ENCODE measurements at regions not wholly inside any gene's neighbourhood (a gene's known extent, or its start where the extent isn't known, plus 50 kb on each side); places are given as distances from the start of the nearest gene placed in this dataset.
A peak's percentile ranks its signal among the peaks of the same experiment; 100 is the strongest.

GRCh38 chr1:166351676-166352075, 184.9 kb upstream of the FAM78B start:
- Histone ChIP-seq H3K36me3 (ENCODE audit: control insufficient read depth, insufficient read depth, low read length) (no peaks in the 10 kb centered on the region), H3K4me1 (ENCODE audit: control insufficient read depth, insufficient read depth, low read length) (no peaks in the 10 kb centered on the region), H3K4me3 (ENCODE audit: low read length) (no peak overlapping the region), H3K9me3 (ENCODE audit: control insufficient read depth, low read depth, low read length) (no peaks in the 10 kb centered on the region), H3K27ac (ENCODE audit: low read length) (no peak overlapping the region), H3K27me3 (ENCODE audit: control insufficient read depth, insufficient read depth, low read length) (no peaks in the 10 kb centered on the region)
- WGBS (ENCODE audit: insufficient coverage, low lambda C conversion rate) = no CpG with 5 or more reads among the region's 1 CpG
- DNase-seq = no peak

DNA sequence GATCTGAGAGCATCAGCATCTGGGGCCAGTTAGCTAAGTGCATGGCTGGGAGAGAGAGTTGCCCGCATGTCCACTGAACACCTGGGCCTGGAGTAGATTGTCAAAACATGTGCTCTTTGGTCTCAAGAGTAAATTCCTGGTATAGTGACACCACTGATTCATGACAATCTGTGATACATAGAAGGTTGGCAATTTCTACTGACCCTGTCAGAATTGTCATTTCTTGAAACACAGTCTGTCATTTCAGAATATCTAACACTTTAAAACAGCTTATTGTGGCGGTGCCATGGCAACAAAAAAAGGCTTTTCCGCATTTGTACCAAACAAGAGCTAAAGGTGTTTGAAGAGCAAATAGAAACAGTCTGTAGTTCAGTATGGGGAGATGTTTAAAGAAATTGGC, 186.4 kb upstream of the FAM78B start:
- Histone ChIP-seq H3K36me3 (ENCODE audit: control insufficient read depth, insufficient read depth, low read length) (no peaks in the 10 kb centered on the region), H3K4me1 (ENCODE audit: control insufficient read depth, insufficient read depth, low read length) (no peaks in the 10 kb centered on the region), H3K9me3 (ENCODE audit: control insufficient read depth, low read depth, low read length) (no peaks in the 10 kb centered on the region), H3K4me3 (ENCODE audit: low read length) (no peak overlapping the region), H3K27me3 (ENCODE audit: control insufficient read depth, insufficient read depth, low read length) (no peaks in the 10 kb centered on the region), H3K27ac (ENCODE audit: low read length) (no peak overlapping the region)
- no peak for DNase-seq
- 89% methylated on average over 1 of the region's 3 CpGs for WGBS (ENCODE audit: insufficient coverage, low lambda C conversion rate)

DNA sequence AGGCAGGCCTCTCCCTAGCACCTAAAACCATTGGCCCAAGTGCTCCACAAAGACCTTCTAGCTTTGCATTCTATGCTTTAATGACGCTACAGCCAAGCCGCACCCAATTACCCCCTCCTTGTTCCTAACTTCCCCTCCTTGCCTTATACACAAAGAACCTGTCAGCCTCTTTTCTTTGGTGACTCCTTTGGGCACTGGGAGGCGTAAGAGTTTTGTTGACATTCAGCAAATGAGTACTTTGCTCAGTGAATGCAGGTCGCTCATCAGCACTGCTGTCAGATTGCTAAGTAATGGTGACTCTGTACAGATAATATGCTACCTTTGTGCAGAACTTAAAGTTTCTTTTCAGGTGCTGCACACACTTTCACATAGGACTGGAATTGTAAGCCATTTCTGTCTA, 187.6 kb upstream of the FAM78B start:
- Histone ChIP-seq H3K36me3 (ENCODE audit: control insufficient read depth, insufficient read depth, low read length) (no peaks in the 10 kb centered on the region), H3K27me3 (ENCODE audit: control insufficient read depth, insufficient read depth, low read length) (no peaks in the 10 kb centered on the region), H3K9me3 (ENCODE audit: control insufficient read depth, low read depth, low read length) (no peaks in the 10 kb centered on the region), H3K27ac (ENCODE audit: low read length) (no peak overlapping the region), H3K4me1 (ENCODE audit: control insufficient read depth, insufficient read depth, low read length) (no peaks in the 10 kb centered on the region), H3K4me3 (ENCODE audit: low read length) (no peak overlapping the region)
- peak; percentile 16 to 42 for DNase-seq
- no CpG with 5 or more reads among the region's 4 CpGs for WGBS (ENCODE audit: insufficient coverage, low lambda C conversion rate)

DNA sequence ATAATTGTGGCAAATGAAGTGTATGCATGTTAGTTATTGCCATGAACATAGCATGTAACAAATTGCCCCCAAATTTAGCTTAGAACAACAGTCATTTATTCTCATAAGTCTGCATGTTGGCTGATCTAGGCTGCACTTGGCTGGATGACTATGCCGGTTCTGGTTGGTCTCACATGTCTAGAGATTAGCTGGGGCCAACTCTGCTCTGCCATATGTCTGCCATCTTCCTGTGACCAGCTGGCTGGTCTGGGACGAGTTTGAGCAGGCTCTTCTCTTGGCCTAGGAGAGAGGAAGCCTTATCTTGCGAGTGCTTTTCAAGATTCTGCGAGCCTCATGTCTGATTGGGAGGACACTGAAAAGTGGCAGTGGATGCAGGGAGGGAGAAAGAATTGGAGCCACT, 198.3 kb upstream of the FAM78B start:
- DNase-seq = no peak
- no peak overlapping the region for H3K4me3 ChIP-seq (ENCODE audit: low read length)
- H3K27ac ChIP-seq (ENCODE audit: low read length) = no peak overlapping the region
- no peaks in the 10 kb centered on the region for H3K9me3 ChIP-seq (ENCODE audit: control insufficient read depth, low read depth, low read length)
- H3K4me1 ChIP-seq (ENCODE audit: control insufficient read depth, insufficient read depth, low read length) = no peaks in the 10 kb centered on the region
- WGBS (ENCODE audit: insufficient coverage, low lambda C conversion rate) = no CpG with 5 or more reads among the region's 4 CpGs
- H3K36me3 ChIP-seq (ENCODE audit: control insufficient read depth, insufficient read depth, low read length) = no peaks in the 10 kb centered on the region
- no peaks in the 10 kb centered on the region for H3K27me3 ChIP-seq (ENCODE audit: control insufficient read depth, insufficient read depth, low read length)

- no peak overlapping the region for H3K27ac ChIP-seq (ENCODE audit: low read length)
- no peaks in the 10 kb centered on the region for H3K4me1 ChIP-seq (ENCODE audit: control insufficient read depth, insufficient read depth, low read length)
- no peaks in the 10 kb centered on the region for H3K36me3 ChIP-seq (ENCODE audit: control insufficient read depth, insufficient read depth, low read length)
- no peaks in the 10 kb centered on the region for H3K27me3 ChIP-seq (ENCODE audit: control insufficient read depth, insufficient read depth, low read length)
- no peaks in the 10 kb centered on the region for H3K9me3 ChIP-seq (ENCODE audit: control insufficient read depth, low read depth, low read length)
- 60% methylated on average over 1 of the region's 3 CpGs for WGBS (ENCODE audit: insufficient coverage, low lambda C conversion rate)
- H3K4me3 ChIP-seq (ENCODE audit: low read length) = no peak overlapping the region
- DNase-seq = no peak
Observed at GRCh38 chr1:166368030-166368429, 201.2 kb upstream of the FAM78B start.

GRCh38 chr1:166377896-166378295, 211.1 kb upstream of the FAM78B start:
- Histone ChIP-seq H3K27me3 (ENCODE audit: control insufficient read depth, insufficient read depth, low read length) (no peaks in the 10 kb centered on the region), H3K27ac (ENCODE audit: low read length) (no peak overlapping the region), H3K4me3 (ENCODE audit: low read length) (no peak overlapping the region), H3K9me3 (ENCODE audit: control insufficient read depth, low read depth, low read length) (no peaks in the 10 kb centered on the region), H3K4me1 (ENCODE audit: control insufficient read depth, insufficient read depth, low read length) (no peaks in the 10 kb centered on the region), H3K36me3 (ENCODE audit: control insufficient read depth, insufficient read depth, low read length) (no peaks in the 10 kb centered on the region)
- DNase-seq = no peak
- 80% methylated on average over 1 of the region's 4 CpGs for WGBS (ENCODE audit: insufficient coverage, low lambda C conversion rate)

- no peak for DNase-seq
- H3K36me3 ChIP-seq (ENCODE audit: control insufficient read depth, insufficient read depth, low read length) = no peaks in the 10 kb centered on the region
- 40% methylated on average over 1 of the region's 4 CpGs for WGBS (ENCODE audit: insufficient coverage, low lambda C conversion rate)
- H3K4me3 ChIP-seq (ENCODE audit: low read length) = no peak overlapping the region
- H3K27me3 ChIP-seq (ENCODE audit: control insufficient read depth, insufficient read depth, low read length) = no peaks in the 10 kb centered on the region
- no peaks in the 10 kb centered on the region for H3K9me3 ChIP-seq (ENCODE audit: control insufficient read depth, low read depth, low read length)
- H3K27ac ChIP-seq (ENCODE audit: low read length) = no peak overlapping the region
- H3K4me1 ChIP-seq (ENCODE audit: control insufficient read depth, insufficient read depth, low read length) = no peaks in the 10 kb centered on the region
Observed at GRCh38 chr1:166378805-166379204, 212.0 kb upstream of the FAM78B start.

DNA sequence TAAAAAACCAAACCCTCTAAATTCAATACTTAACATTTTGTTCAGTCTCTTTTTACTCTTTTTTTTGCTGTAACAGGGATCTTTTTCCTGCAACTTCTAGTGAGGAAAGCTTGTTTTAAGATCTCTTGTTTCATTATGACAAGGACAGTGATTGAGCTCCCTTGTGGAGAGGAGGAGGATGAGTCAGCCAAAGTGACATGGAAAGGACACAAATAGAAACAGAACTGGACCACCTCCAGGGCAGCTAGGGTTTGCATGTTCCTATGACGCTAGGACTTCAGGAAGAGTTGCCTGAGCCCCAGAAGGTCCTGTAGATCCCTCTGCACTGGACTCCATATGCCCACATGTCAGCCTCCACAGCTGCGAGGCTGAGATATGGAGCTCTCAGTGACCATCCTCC, 212.6 kb upstream of the FAM78B start:
- no peak overlapping the region for H3K27ac ChIP-seq (ENCODE audit: low read length)
- H3K9me3 ChIP-seq (ENCODE audit: control insufficient read depth, low read depth, low read length) = no peaks in the 10 kb centered on the region
- H3K4me3 ChIP-seq (ENCODE audit: low read length) = no peak overlapping the region
- DNase-seq = no peak
- no peaks in the 10 kb centered on the region for H3K36me3 ChIP-seq (ENCODE audit: control insufficient read depth, insufficient read depth, low read length)
- H3K4me1 ChIP-seq (ENCODE audit: control insufficient read depth, insufficient read depth, low read length) = no peaks in the 10 kb centered on the region
- no CpG with 5 or more reads among the region's 2 CpGs for WGBS (ENCODE audit: insufficient coverage, low lambda C conversion rate)
- no peaks in the 10 kb centered on the region for H3K27me3 ChIP-seq (ENCODE audit: control insufficient read depth, insufficient read depth, low read length)

GRCh38 chr1:166383137-166383536, 216.3 kb upstream of the FAM78B start:
- no peaks in the 10 kb centered on the region for H3K9me3 ChIP-seq (ENCODE audit: control insufficient read depth, low read depth, low read length)
- H3K4me3 ChIP-seq (ENCODE audit: low read length) = no peak overlapping the region
- H3K27ac ChIP-seq (ENCODE audit: low read length) = no peak overlapping the region
- DNase-seq = no peak
- WGBS (ENCODE audit: insufficient coverage, low lambda C conversion rate) = no CpG with 5 or more reads among the region's 2 CpGs
- H3K4me1 ChIP-seq (ENCODE audit: control insufficient read depth, insufficient read depth, low read length) = no peaks in the 10 kb centered on the region
- no peaks in the 10 kb centered on the region for H3K27me3 ChIP-seq (ENCODE audit: control insufficient read depth, insufficient read depth, low read length)
- no peaks in the 10 kb centered on the region for H3K36me3 ChIP-seq (ENCODE audit: control insufficient read depth, insufficient read depth, low read length)

DNA sequence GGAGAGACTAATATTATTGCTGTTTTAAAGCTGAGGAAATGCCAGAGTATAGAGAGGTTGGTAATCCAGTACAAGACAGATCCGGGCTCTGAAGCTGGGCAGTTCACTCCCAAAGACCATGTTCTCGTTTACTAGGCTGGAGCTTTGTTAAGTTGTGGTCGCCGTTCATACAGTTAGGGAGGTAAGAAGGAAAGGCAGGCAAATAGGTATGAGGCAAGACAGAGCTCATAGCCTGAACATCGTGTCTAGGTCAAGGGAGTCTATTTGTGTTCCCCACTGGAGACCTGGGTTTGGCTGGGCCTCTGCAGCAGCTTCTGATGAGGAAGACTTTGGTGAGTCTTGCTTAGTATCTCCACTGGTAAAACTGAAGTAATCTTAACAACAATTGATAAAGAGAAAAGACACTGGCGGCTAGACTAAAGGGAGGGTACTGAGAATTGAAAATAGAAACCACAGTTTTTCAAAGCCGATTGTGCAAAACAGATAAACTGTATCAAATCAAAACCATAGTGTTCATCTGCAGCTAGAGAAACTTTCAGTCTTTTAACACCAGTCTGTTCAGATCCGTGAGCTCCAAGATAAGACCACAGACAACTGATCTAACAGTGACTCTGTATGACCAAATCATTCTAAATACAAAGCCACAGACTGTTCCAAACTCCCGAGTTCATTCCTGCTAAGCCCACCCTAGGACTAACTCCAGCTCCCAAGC, 217.0 kb upstream of the FAM78B start:
- Histone ChIP-seq H3K4me1 (ENCODE audit: control insufficient read depth, insufficient read depth, low read length) (no peaks in the 10 kb centered on the region), H3K27me3 (ENCODE audit: control insufficient read depth, insufficient read depth, low read length) (no peaks in the 10 kb centered on the region), H3K36me3 (ENCODE audit: control insufficient read depth, insufficient read depth, low read length) (no peaks in the 10 kb centered on the region), H3K9me3 (ENCODE audit: control insufficient read depth, low read depth, low read length) (no peaks in the 10 kb centered on the region), H3K4me3 (ENCODE audit: low read length) (no peak overlapping the region), H3K27ac (ENCODE audit: low read length) (no peak overlapping the region)
- WGBS (ENCODE audit: insufficient coverage, low lambda C conversion rate) = 80% methylated on average over 1 of the region's 9 CpGs
- DNase-seq = no peak

- Histone ChIP-seq H3K27ac (ENCODE audit: low read length) (no peak overlapping the region), H3K36me3 (ENCODE audit: control insufficient read depth, insufficient read depth, low read length) (no peaks in the 10 kb centered on the region), H3K4me3 (ENCODE audit: low read length) (no peak overlapping the region), H3K9me3 (ENCODE audit: control insufficient read depth, low read depth, low read length) (no peaks in the 10 kb centered on the region), H3K27me3 (ENCODE audit: control insufficient read depth, insufficient read depth, low read length) (no peaks in the 10 kb centered on the region), H3K4me1 (ENCODE audit: control insufficient read depth, insufficient read depth, low read length) (no peaks in the 10 kb centered on the region)
- DNase-seq = no peak
- no CpG with 5 or more reads among the region's 7 CpGs for WGBS (ENCODE audit: insufficient coverage, low lambda C conversion rate)
Observed at GRCh38 chr1:166384948-166385347, 218.1 kb upstream of the FAM78B start.
